ENCODE measurements at regions not wholly inside any gene's neighbourhood (a gene's known extent, or its start where the extent isn't known, plus 50 kb on each side); places are given as distances from the start of the nearest gene placed in this dataset.
"Not testable (repeated sequence)": the region's sequence is repeated elsewhere in the genome, so short reads cannot be mapped to it uniquely, and the experiment has no call there.

DNA sequence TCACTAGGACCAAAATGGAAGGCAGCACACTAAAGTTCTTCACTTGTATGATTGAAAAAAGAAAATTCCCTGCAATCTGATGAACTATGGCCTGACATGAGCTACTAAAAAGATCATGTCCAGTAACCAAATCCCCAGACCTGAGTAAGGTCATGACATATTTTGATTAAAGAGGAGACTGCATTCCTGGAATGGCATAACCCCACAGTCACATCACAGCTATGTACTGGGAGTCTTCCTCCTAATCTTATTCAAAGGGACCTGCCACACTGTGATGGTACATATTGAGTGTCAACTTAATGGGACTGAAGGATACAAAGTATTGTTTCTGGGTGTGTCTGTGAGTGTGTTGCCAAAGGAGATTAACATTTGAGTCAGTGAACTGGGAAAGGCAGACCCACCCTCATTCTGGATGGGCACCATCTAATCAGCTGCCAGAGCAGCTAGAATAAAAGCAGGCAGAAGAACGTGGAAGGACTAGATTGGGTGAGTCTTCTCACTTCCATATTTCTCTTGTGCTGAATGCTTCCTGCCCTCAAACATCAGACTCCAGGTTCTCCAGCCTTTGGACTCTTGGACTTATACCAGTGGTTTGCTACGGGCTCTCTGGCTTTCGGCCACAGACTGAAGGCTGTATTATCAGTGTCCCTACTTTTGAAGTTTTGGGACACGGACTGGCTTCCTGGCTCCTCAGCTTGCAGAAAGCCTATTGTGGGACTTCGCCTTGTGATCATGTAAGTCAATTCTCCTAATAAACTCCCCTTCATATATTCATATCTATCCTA, 345.0 kb downstream of the TMEM38B start:
- Histone ChIP-seq H3K27ac (ENCODE audit: low read length) (no peak overlapping the region), H3K4me1 (ENCODE audit: low read length) (no peaks in the 10 kb centered on the region)

GRCh38 chr9:106041920-106042319, 347.6 kb downstream of the TMEM38B start:
- not testable (repeated sequence) for H3K36me3 ChIP-seq (ENCODE audit: insufficient read depth, low read length); H3K4me3 ChIP-seq (ENCODE audit: low read length); H3K79me2 ChIP-seq (ENCODE audit: low read length)

More for the DNA sequence above, 345.0 kb downstream of the TMEM38B start:
- Histone ChIP-seq H4K20me1 (ENCODE audit: insufficient read depth, low read depth, low read length) (no peaks in the 10 kb centered on the region), H3K79me2 (ENCODE audit: low read length) (no peaks in the 10 kb centered on the region), H2AFZ (ENCODE audit: low read length) (no peak overlapping the region), H3K4me2 (ENCODE audit: low read depth, low read length, poor library complexity, severe bottlenecking) (no peak overlapping the region), H3K27me3 (ENCODE audit: low read length) (no peaks in the 10 kb centered on the region), H3K36me3 (ENCODE audit: insufficient read depth, low read length) (no peaks in the 10 kb centered on the region), H3K9me3 (ENCODE audit: low read length) (no peaks in the 10 kb centered on the region), H3K4me3 (ENCODE audit: low read length) (no peak overlapping the region), H3K9ac (ENCODE audit: low read length) (no peak overlapping the region), H3K9me2 (replicated peaks; ENCODE audit: insufficient read depth, low read length) (no peaks in the 10 kb centered on the region)
- DNase-seq, result no peak

DNA sequence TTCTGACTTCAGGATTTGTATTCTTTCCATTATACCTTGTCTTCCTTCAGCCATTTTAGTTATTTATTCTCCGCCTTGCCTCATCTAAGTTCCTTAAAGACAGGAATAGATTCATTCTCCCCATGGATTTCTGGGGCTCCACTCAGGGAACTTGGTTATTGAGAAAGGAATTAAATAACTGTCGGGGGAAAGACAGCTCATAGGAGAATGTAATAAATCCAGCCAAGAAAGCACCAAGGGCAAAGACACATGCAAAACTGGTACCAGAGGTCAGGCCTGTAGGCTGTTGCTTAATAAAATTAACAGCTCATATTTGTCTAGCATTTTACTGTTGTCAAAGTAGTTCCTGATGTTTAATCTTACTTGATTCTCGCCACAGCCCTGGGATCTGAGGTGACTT, 357.2 kb downstream of the TMEM38B start:
- Histone ChIP-seq H3K9me3 (ENCODE audit: low read length) (no peaks in the 10 kb centered on the region), H3K36me3 (ENCODE audit: insufficient read depth, low read length) (no peaks in the 10 kb centered on the region)

More at GRCh38 chr9:106041920-106042319, 347.6 kb downstream of the TMEM38B start:
- H3K9ac ChIP-seq (ENCODE audit: low read length); DNase-seq; H4K20me1 ChIP-seq (ENCODE audit: insufficient read depth, low read depth, low read length); H2AFZ ChIP-seq (ENCODE audit: low read length); H3K4me1 ChIP-seq (ENCODE audit: low read length); H3K9me2 ChIP-seq (replicated peaks; ENCODE audit: insufficient read depth, low read length); H3K27ac ChIP-seq (ENCODE audit: low read length); H3K9me3 ChIP-seq (ENCODE audit: low read length); H3K27me3 ChIP-seq (ENCODE audit: low read length); H3K4me2 ChIP-seq (ENCODE audit: low read depth, low read length, poor library complexity, severe bottlenecking): not testable (repeated sequence)

DNA sequence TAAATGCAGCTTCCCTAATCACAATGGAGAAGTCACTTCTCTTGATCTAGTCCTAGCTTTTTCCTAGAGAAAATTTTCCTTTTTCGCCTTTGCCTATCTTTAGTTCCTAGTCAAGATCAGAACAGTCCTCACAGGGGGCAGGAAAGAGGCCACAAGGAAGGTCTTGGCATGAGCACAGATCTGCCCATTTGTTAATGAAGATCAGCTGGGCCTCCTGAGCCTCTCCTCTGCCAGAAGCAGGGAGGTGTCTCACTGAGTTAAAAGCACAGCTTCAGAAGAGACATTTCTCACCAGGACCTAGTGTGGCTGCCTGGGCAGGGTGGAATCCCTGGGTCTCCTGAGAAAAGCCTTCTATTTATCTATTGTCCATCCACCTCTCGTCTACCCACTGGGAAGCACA, 357.8 kb downstream of the TMEM38B start:
- Histone ChIP-seq H3K79me2 (ENCODE audit: low read length) (no peaks in the 10 kb centered on the region), H3K4me1 (ENCODE audit: low read length) (no peaks in the 10 kb centered on the region), H3K4me3 (ENCODE audit: low read length) (no peak overlapping the region), H2AFZ (ENCODE audit: low read length) (no peak overlapping the region), H4K20me1 (ENCODE audit: insufficient read depth, low read depth, low read length) (0 out of 2 replicates have a peak, but pooled peaks cover 4% of the 10 kb centered on the region), H3K9me2 (replicated peaks; ENCODE audit: insufficient read depth, low read length) (no peaks in the 10 kb centered on the region), H3K27ac (ENCODE audit: low read length) (no peak overlapping the region), H3K9ac (ENCODE audit: low read length) (no peak overlapping the region), H3K36me3 (ENCODE audit: insufficient read depth, low read length) (no peaks in the 10 kb centered on the region), H3K9me3 (ENCODE audit: low read length) (no peaks in the 10 kb centered on the region), H3K4me2 (ENCODE audit: low read depth, low read length, poor library complexity, severe bottlenecking) (no peak overlapping the region), H3K27me3 (ENCODE audit: low read length) (no peaks in the 10 kb centered on the region)
- DNase-seq, result no peak

More for the DNA sequence above, 357.2 kb downstream of the TMEM38B start:
- no peaks in the 10 kb centered on the region for H3K9me2 ChIP-seq (replicated peaks; ENCODE audit: insufficient read depth, low read length)
- H3K27me3 ChIP-seq (ENCODE audit: low read length), result no peaks in the 10 kb centered on the region
- 0 out of 2 replicates have a peak, but pooled peaks cover 4% of the 10 kb centered on the region for H4K20me1 ChIP-seq (ENCODE audit: insufficient read depth, low read depth, low read length)
- no peak overlapping the region for H3K4me2 ChIP-seq (ENCODE audit: low read depth, low read length, poor library complexity, severe bottlenecking)
- H3K27ac ChIP-seq (ENCODE audit: low read length), result no peak overlapping the region
- H3K4me1 ChIP-seq (ENCODE audit: low read length), result no peaks in the 10 kb centered on the region
- H2AFZ ChIP-seq (ENCODE audit: low read length), result no peak overlapping the region
- H3K4me3 ChIP-seq (ENCODE audit: low read length), result no peak overlapping the region
- H3K79me2 ChIP-seq (ENCODE audit: low read length), result no peaks in the 10 kb centered on the region
- H3K9ac ChIP-seq (ENCODE audit: low read length), result no peak overlapping the region
- DNase-seq, result no peak

DNA sequence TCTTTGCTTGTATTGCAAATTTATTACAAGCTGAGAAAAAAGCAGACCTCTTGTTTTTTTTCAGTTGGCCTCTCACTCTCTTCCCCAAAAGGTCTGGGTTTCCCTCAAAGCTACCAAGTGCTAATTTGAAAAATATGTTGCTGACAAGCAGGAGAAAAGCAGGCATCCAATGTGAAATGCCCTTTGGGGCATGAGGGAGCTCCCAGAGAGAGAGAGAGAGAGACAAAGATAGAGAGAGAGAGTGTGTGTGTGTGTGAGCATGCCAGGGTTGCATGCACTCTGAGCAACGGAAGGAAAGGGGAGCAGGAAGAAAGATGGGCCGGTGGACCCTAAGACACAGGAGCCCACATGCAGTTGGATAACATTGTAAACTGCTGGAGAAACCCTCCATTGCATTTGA, 358.4 kb downstream of the TMEM38B start:
- DNase-seq, result no peak
- no peaks in the 10 kb centered on the region for H3K9me2 ChIP-seq (replicated peaks; ENCODE audit: insufficient read depth, low read length)
- H3K4me2 ChIP-seq (ENCODE audit: low read depth, low read length, poor library complexity, severe bottlenecking), result no peak overlapping the region
- no peak overlapping the region for H3K9ac ChIP-seq (ENCODE audit: low read length)
- H3K27ac ChIP-seq (ENCODE audit: low read length), result no peak overlapping the region
- no peaks in the 10 kb centered on the region for H3K9me3 ChIP-seq (ENCODE audit: low read length)
- H3K27me3 ChIP-seq (ENCODE audit: low read length), result no peaks in the 10 kb centered on the region
- no peak overlapping the region for H2AFZ ChIP-seq (ENCODE audit: low read length)
- no peaks in the 10 kb centered on the region for H3K36me3 ChIP-seq (ENCODE audit: insufficient read depth, low read length)
- no peaks in the 10 kb centered on the region for H3K4me1 ChIP-seq (ENCODE audit: low read length)
- H4K20me1 ChIP-seq (ENCODE audit: insufficient read depth, low read depth, low read length), result 0 out of 2 replicates have a peak, but pooled peaks cover 4% of the 10 kb centered on the region
- H3K79me2 ChIP-seq (ENCODE audit: low read length), result no peaks in the 10 kb centered on the region
- no peak overlapping the region for H3K4me3 ChIP-seq (ENCODE audit: low read length)

- H3K9me2 ChIP-seq (replicated peaks; ENCODE audit: insufficient read depth, low read length), result no peaks in the 10 kb centered on the region
- no peaks in the 10 kb centered on the region for H4K20me1 ChIP-seq (ENCODE audit: insufficient read depth, low read depth, low read length)
- H3K9ac ChIP-seq (ENCODE audit: low read length), result no peak overlapping the region
- no peaks in the 10 kb centered on the region for H3K79me2 ChIP-seq (ENCODE audit: low read length)
- no peaks in the 10 kb centered on the region for H3K36me3 ChIP-seq (ENCODE audit: insufficient read depth, low read length)
- no peak overlapping the region for H3K27ac ChIP-seq (ENCODE audit: low read length)
- no peaks in the 10 kb centered on the region for H3K9me3 ChIP-seq (ENCODE audit: low read length)
- no peak overlapping the region for H2AFZ ChIP-seq (ENCODE audit: low read length)
- H3K4me3 ChIP-seq (ENCODE audit: low read length), result no peak overlapping the region
- no peaks in the 10 kb centered on the region for H3K27me3 ChIP-seq (ENCODE audit: low read length)
- H3K4me2 ChIP-seq (ENCODE audit: low read depth, low read length, poor library complexity, severe bottlenecking), result no peak overlapping the region
- H3K4me1 ChIP-seq (ENCODE audit: low read length), result no peaks in the 10 kb centered on the region
- no peak for DNase-seq
Measured at GRCh38 chr9:106056328-106056727, 362.0 kb downstream of the TMEM38B start.

- no peak for DNase-seq
- H3K79me2 ChIP-seq (ENCODE audit: low read length), result no peaks in the 10 kb centered on the region
- no peaks in the 10 kb centered on the region for H3K36me3 ChIP-seq (ENCODE audit: insufficient read depth, low read length)
- H2AFZ ChIP-seq (ENCODE audit: low read length), result no peak overlapping the region
- no peaks in the 10 kb centered on the region for H3K27me3 ChIP-seq (ENCODE audit: low read length)
- H3K9me3 ChIP-seq (ENCODE audit: low read length), result no peaks in the 10 kb centered on the region
- no peaks in the 10 kb centered on the region for H3K9me2 ChIP-seq (replicated peaks; ENCODE audit: insufficient read depth, low read length)
- no peak overlapping the region for H3K27ac ChIP-seq (ENCODE audit: low read length)
- no peak overlapping the region for H3K4me3 ChIP-seq (ENCODE audit: low read length)
- no peaks in the 10 kb centered on the region for H3K4me1 ChIP-seq (ENCODE audit: low read length)
- H3K4me2 ChIP-seq (ENCODE audit: low read depth, low read length, poor library complexity, severe bottlenecking), result no peak overlapping the region
- H4K20me1 ChIP-seq (ENCODE audit: insufficient read depth, low read depth, low read length), result no peaks in the 10 kb centered on the region
- H3K9ac ChIP-seq (ENCODE audit: low read length), result no peak overlapping the region
Measured at GRCh38 chr9:106058460-106058859, 364.1 kb downstream of the TMEM38B start.

DNA sequence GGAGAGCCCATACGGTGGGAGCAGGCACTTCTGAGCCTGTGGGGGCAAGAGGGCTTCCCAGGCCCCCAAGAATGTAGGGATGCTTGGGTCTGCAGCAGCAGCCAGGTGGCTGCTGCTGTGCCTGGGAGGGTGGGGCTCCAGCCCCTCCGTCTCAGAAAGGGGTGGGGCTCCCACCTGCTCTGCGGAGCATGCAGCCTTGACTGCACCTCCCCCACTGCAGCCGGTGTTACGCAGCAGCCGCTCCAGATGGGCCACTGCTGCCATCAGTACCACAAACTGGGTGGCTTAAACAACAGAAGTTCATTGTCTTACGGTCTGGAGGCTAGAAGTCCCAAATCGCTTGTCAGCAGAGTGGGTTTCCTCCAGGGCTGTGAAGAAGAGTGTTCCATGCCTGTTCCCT, 365.5 kb downstream of the TMEM38B start:
- Histone ChIP-seq H3K4me2 (ENCODE audit: low read depth, low read length, poor library complexity, severe bottlenecking) (no peak overlapping the region), H3K27me3 (ENCODE audit: low read length) (no peaks in the 10 kb centered on the region), H3K4me1 (ENCODE audit: low read length) (no peaks in the 10 kb centered on the region; the same call in 1 of the 2 replicates), H3K27ac (ENCODE audit: low read length) (no peak overlapping the region), H3K9ac (ENCODE audit: low read length) (no peak overlapping the region), H3K9me2 (replicated peaks; ENCODE audit: insufficient read depth, low read length) (no peaks in the 10 kb centered on the region), H2AFZ (ENCODE audit: low read length) (no peak overlapping the region), H3K4me3 (ENCODE audit: low read length) (no peak overlapping the region), H3K36me3 (ENCODE audit: insufficient read depth, low read length) (no peaks in the 10 kb centered on the region), H4K20me1 (ENCODE audit: insufficient read depth, low read depth, low read length) (no peaks in the 10 kb centered on the region), H3K79me2 (ENCODE audit: low read length) (no peaks in the 10 kb centered on the region), H3K9me3 (ENCODE audit: low read length) (no peaks in the 10 kb centered on the region)
- no peak for DNase-seq

All from Karpas-422 (cell line).